ENCODE measurements at regions not wholly inside any gene's neighbourhood (a gene's known extent, or its start where the extent isn't known, plus 50 kb on each side); places are given as distances from the start of the nearest gene placed in this dataset.

DNA sequence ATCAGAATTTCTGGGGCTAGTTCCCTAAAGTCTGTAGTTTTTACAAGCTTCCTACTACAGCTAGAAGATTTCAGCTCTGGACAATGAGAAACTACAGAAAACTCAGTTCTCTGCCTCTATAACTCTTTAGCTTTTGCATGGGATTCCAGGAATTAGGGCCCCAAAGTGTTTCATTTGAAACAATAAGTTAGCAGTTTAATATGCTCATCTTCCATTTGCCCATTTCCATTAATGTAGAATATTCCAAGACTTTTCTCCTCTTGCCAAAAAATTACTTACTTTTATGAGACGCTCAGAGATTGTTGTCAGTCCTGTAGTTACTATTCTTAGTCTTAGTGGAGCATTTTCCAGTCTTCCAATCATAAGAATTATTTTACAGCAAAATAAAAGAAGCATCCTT is 719.9 kb downstream of the ADGRL2 start:
- no peak for DNase-seq

- no peak for DNase-seq
Observed at GRCh38 chr1:82517586-82517985, 716.9 kb downstream of the ADGRL2 start.

DNA sequence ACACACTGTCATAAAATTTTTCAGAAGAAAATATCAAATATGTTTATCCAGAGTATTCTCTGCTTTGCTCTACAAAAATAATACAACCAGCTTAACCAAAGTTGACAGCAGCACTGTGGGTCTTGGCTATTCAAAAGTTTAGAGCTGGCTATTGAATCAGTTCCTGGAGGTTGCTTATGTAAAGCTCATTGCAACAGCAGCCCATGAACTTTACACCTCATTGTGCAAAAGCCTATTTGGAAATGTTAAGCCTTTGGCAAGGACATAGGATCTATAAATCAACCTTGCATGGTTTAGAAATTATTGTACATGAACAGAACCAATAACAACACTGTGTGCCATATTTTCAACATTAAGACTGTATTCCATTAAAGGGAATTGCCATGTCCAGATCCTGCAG is 714.9 kb downstream of the ADGRL2 start:
- no peak for DNase-seq

DNA sequence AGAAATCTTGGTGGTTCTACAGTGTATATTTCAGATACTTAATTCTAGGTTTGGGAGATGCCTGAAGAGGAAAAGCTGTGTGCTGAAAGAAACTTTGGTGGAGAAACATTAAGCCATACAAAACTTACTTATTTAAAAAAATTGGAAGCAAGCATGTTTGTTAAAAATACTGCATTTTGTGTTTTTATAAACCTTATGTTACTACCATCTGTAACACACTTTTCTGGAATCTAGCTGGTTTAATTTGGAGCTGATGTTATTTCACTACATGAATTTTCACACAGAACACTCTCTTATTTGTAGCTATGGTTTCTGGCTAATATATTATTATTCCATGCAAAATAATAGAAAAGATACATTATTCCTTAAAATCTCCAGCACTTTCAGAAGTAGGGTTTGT is 710.7 kb downstream of the ADGRL2 start:
- no peak for DNase-seq

GRCh38 chr1:82510431-82510830 is 709.7 kb downstream of the ADGRL2 start:
- no peak for DNase-seq

DNA sequence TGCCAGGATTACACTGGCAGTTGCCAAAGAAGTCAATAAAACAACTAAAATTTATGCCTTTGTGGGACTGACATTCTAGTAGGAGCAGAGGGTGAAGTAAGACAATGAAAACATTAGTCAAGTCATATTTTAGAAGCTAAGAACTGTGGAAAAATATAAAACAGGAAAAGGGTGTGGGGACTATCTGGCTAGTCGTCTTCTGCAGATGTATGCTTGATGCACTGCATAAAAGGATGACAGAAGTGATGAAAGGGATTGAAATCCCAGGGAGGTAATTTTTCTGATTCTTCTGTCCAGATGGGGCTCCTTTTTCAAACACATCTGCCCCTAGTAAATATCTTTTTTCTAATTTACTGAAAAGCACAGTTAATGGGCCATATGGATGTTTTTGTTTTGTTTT is 706.3 kb downstream of the ADGRL2 start:
- DNase-seq = no peak

- no peak for DNase-seq
Observed at GRCh38 chr1:82503822-82504221, 703.1 kb downstream of the ADGRL2 start.

- DNase-seq = no peak
Observed at GRCh38 chr1:82499022-82499421, 698.3 kb downstream of the ADGRL2 start.

- no peak for DNase-seq
Observed at GRCh38 chr1:82494117-82494516, 693.4 kb downstream of the ADGRL2 start.

- DNase-seq = no peak
Observed at GRCh38 chr1:82492159-82492558, 691.4 kb downstream of the ADGRL2 start.

DNA sequence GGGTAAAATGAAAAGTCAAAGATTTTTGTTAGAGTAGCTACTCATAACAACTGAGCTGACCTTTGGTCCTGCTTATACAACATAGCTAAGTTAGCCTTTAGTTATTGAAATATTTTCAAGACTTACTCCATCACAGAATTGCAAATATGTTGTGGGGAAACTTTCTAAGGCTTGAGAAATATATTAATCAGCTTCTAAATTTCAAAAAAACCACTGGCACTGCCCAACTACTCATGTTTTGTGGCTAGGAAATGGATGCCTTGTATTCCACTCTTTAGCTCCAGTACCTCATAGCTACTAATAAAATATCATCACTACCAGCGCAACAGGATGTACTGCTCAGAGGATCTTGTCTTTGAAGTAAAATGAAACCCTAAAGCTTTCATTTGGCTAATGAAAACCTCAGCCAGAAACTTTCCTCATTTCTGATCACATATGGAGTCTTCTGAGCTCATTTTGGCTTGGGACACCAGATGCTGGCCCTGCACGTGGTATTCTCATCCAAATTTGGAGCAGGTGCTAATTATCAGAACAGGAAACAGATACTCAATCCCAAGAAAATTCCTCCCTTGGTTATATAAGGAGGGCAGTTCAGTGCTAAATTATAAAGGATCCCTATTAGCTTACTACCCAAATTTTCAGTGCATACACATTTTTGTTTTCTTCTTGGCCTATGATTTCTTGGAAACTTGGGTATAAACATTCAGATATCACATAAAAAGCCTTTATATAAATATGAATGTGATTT is 690.7 kb downstream of the ADGRL2 start:
- DNase-seq = no peak

- no peak for DNase-seq
Observed at GRCh38 chr1:82487778-82488177, 687.0 kb downstream of the ADGRL2 start.

DNA sequence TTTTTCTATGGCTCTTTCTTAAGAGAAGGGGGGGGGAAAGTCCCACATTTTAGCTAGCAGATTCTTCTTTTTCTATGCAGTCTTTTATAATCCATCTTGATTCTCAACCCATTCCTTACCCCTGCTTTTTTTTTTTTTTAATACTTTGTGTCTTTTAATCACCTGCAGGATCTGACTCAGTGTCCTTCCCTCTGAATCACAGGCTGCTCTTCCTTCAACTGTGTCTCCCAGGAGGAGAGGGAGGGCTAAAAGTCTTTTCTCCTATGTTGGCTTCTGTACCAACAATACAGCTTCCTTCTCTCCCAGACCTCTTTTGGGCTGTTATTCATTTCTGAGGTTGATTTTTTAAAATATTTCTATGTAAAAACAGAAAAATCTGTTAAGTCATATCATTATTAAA is 686.2 kb downstream of the ADGRL2 start:
- DNase-seq = no peak

GRCh38 chr1:82486468-82486867 is 685.7 kb downstream of the ADGRL2 start:
- DNase-seq = no peak

DNA sequence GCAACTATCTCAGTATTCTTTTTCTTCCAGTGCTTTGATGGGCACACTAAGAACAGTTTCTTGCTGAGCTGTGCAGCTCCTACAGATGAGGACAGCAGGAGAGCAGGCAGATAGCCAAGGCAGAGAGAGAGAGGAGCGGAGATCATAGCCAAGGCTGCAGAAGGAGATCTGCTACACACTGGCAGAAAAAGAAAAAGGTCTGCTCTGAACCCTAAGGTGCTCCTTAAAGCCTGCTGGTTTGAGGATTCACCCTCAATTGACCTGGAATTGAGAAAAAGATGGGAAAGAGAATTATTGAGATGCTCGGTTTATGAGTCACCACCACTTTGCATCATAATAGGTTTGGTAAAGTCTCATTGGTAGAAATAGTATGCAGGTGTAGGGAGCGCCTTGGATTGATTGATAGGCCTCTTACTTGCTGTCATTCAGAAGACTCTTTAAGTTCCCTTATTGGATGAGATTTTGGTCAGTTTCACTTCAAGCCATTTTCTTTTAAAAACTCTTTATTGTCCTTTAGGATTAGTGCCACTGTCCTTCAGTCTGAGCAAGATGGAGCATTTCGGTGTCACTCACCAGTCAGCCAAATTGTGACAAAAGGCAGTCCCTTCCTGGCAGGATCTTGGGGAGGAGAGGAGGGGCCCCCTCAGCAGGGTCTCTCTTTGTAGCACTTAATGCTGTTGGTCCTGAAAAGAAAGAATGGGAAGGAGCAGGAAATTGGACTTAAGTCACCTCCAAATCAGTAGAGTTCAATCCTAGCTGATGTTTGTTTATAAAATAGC is 685.0 kb downstream of the ADGRL2 start:
- no peak for DNase-seq

DNA sequence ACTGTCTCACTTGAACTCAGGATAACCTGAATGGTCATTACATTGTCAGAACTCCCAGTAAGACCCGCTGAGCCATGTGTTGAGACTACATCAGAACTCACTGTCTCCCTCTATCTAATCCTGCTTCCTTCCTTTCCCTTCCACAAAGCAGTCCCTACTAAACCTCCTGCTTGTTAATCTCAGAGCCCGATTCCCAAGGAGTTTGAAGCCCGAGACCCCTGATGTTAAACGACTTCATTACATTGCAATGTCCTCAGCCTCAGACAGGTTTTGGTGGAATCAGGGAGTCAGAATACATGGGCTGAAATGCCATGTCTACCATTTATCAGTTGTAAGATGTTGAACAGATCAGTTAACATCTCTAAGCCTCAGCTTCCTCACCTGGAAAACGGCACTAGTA is 682.4 kb downstream of the ADGRL2 start:
- no peak for DNase-seq

- DNase-seq = no peak
Observed at GRCh38 chr1:82478916-82479315, 678.2 kb downstream of the ADGRL2 start.

DNA sequence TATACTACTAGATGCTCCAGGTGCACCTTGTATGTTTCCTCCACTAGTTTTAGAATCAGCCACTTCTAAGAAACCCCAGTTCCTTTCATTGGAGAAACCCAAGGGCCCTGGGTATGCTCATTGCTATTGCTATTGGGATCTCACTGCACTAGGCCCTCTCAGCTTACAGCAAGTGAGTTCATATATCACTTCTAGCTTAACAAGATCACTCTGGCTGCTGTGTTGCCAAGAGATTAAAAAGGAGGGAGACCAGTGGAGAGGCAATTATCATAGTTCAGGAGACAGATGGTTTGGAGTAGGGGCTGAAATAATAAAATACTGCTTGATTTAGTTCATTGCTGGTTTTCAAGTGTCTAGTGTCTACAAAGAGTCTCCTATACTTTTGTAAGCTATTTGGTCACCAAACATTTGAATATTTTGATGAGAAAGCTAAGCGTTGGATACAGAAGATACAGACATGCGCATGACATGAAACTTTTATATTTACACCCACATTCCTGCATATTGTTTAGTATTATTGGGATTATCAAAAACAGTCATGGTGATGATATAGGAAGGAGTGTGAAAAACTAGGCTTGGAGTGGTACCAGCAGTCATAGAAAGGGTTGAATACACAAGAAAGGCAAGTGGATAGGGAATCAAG is 671.9 kb downstream of the ADGRL2 start:
- DNase-seq = no peak

DNA sequence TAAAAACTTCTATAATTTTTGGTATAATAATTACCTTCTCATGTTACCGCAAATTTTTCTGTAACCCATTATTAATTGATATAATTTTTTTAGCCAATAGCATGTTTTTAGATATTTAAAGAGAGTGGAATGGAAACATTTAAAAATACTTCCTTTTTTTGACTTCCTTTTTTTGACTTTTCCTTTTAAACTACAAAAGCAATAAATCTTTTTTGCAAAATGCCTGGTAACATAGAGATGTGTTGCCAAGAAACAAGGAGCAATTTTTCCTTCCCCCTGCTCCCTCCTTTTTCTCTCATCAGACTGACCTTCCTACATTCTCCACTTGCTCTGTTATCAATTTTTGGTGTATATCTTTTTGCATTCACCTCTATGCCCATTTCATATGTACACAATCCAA is 666.2 kb downstream of the ADGRL2 start:
- no peak for DNase-seq

DNA sequence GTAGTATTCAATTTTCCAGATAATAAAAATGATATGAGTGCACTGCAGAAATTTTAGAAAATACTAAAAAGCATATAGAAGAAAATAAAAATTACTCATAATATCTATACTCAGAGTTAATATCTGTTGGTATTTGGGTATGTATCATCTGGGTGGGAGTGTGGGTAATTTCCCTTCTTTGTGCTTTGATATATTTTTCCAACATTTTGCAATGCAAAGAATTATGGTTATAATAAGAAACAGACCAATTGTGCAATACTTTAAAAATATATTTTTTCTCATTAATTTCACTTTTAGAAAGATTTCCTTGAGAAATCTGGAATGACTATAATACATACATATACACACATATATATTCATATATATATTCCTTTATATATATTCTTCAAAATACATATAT is 665.7 kb downstream of the ADGRL2 start:
- DNase-seq = no peak

DNA sequence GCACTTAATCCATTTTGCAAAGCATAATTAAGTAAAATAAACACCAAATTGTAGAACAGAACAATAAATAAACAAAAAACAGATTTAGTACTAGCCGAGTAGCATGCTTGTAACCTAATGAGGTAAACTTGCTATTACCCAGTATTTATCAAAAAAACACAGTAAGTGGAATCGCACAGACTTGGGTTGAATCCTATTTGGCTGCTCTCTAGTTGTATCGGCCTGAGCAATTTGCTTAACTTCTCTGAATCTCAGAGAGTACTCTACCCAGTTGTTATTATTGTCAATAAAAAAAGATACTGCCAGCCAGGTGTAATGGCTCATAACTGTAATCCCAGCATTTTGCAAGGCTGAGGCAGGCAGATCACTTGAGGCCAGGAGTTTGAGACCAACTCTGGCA is 664.3 kb downstream of the ADGRL2 start:
- DNase-seq = no peak

DNA sequence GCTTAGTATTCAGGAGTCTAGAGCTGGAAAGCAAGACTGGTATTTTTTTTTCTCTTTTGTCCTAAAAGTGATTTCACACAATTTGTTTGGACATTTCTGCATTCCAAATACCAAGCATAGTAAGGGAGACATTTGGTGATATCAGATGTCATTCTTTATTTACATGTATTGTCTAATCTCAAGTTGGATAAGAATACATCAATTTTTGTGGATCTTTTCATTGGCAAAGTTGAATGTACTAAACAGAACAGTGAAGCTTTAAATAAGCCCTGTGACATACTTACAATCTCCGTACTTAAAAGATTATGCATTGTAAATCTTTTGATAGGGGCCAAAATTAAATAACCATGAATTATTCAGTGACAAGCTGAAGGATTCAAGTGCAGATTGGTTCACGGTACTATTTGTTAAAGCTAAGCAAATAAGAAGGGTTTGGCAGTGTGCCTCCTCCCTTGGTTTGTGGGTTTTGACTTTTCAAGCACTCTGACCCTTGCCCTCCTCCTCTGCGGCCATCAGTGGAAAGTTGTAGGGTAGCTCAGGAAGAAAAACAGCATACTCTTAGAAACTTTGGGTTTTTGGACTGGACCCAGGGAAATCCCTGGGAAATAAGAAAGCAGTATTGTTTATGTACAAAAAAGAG is 663.7 kb downstream of the ADGRL2 start:
- DNase-seq = no peak

DNA sequence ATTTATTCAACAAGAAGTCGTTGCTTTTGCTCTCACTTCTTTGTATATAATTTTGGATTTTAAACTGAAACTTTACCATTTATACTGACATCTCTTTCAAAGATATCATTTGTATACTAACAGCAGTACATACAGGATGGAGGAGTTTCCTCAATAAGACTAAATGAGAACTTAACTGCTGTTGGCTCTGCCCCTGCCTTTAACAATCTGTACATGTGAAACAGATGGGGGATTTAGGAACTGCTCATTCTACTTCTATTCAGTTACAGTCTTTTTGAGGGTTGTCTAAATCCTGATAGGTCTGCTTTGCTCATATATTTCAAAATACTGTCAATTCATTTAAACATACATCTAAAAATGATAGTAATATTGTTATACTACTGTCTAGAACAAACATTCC is 663.2 kb downstream of the ADGRL2 start:
- DNase-seq = no peak

- DNase-seq = no peak
Observed at GRCh38 chr1:82462366-82462765, 661.6 kb downstream of the ADGRL2 start.

All from stimulated activated CD4-positive, alpha-beta T cell treated with anti-CD3 and anti-CD28 coated beads, Interleukin-1b, Interleukin-23, amount 100 ng/mL, for 48 hours (primary cell).